ENCODE measurements at regions not wholly inside any gene's neighbourhood (a gene's known extent, or its start where the extent isn't known, plus 50 kb on each side); places are given as distances from the start of the nearest gene placed in this dataset.

GRCh38 chr12:103100257-103100831 is 142.9 kb downstream of the ASCL1 start:
- H3K4me2 ChIP-seq (ENCODE audit: low read length) = no peak overlapping the region
- H3K36me3 ChIP-seq (ENCODE audit: insufficient read depth, low read length) = no peaks in the 10 kb centered on the region
- no peaks in the 10 kb centered on the region for H4K20me1 ChIP-seq (ENCODE audit: insufficient read depth, low read length)
- no peaks in the 10 kb centered on the region for H3K4me1 ChIP-seq (ENCODE audit: insufficient read depth, low read length, poor library complexity, severe bottlenecking)
- H3K4me3 ChIP-seq (ENCODE audit: low read depth, low read length, poor library complexity, severe bottlenecking) = no peak overlapping the region
- intact Hi-C loops (cut with micrococcal nuclease; ENCODE audit: unreplicated experiment) = no loop called here
- ChIA-PET CTCF (ENCODE audit: unreplicated experiment) (no interaction called here), POLR2A (no interaction called here)
- no peak overlapping the region for H3K27ac ChIP-seq (ENCODE audit: low read depth, low read length, poor library complexity, severe bottlenecking)
- no peak for DNase-seq (ENCODE audit: low spot score)
- H3K79me2 ChIP-seq (ENCODE audit: insufficient read depth, low read depth, low read length) = no peaks in the 10 kb centered on the region
- BruUV-seq (replicated peaks) = no TSS peak
- H2AFZ ChIP-seq (ENCODE audit: low read length) = no peak overlapping the region
- no peaks in the 10 kb centered on the region for H3K9me3 ChIP-seq (ENCODE audit: low read length)
- H3K9me2 ChIP-seq (ENCODE audit: insufficient read depth, low read length) = no peaks in the 10 kb centered on the region
- TF ChIP-seq EZH2phosphoT487 (IDR thresholded peaks at IDR 0.05; ENCODE audit: borderline replicate concordance, low read depth, low read length) = no peak
- TF ChIP-seq, protein P1, sequence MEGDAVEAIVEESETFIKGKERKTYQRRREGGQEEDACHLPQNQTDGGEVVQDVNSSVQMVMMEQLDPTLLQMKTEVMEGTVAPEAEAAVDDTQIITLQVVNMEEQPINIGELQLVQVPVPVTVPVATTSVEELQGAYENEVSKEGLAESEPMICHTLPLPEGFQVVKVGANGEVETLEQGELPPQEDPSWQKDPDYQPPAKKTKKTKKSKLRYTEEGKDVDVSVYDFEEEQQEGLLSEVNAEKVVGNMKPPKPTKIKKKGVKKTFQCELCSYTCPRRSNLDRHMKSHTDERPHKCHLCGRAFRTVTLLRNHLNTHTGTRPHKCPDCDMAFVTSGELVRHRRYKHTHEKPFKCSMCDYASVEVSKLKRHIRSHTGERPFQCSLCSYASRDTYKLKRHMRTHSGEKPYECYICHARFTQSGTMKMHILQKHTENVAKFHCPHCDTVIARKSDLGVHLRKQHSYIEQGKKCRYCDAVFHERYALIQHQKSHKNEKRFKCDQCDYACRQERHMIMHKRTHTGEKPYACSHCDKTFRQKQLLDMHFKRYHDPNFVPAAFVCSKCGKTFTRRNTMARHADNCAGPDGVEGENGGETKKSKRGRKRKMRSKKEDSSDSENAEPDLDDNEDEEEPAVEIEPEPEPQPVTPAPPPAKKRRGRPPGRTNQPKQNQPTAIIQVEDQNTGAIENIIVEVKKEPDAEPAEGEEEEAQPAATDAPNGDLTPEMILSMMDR (conservative IDR thresholded peaks at IDR 0.05; ENCODE audit: low read length) = no peak

DNA sequence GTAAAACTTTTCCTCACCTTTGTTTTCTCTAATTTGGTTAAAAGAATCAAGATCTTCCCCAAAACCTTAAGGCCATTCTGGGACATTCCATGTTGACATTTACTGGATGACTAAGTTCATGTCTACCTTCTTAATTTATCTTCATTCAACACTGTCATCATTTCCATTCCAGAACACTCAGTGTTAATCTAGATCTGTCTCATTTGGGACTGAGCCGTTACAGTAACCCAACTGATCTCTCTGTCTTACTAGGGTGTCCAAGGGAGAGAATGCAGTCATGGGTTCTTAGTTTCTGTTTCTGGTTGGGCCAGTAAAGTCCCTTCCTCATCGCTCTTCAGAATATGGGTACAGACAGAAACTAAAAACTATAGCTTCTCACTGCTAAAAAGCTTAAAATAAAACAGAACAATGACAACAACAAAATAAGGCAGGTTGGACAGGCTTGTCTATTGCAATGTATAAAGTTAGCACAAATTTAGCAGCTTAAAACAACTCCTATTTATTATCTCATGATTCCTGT is 144.8 kb downstream of the ASCL1 start:
- Histone ChIP-seq H3K9me3 (ENCODE audit: low read length) (no peaks in the 10 kb centered on the region), H3K9me2 (ENCODE audit: insufficient read depth, low read length) (no peaks in the 10 kb centered on the region), H3K4me1 (ENCODE audit: insufficient read depth, low read length, poor library complexity, severe bottlenecking) (no peaks in the 10 kb centered on the region), H2AFZ (ENCODE audit: low read length) (no peak overlapping the region), H3K36me3 (ENCODE audit: insufficient read depth, low read length) (no peaks in the 10 kb centered on the region), H3K27ac (ENCODE audit: low read depth, low read length, poor library complexity, severe bottlenecking) (no peak overlapping the region), H3K4me3 (ENCODE audit: low read depth, low read length, poor library complexity, severe bottlenecking) (no peak overlapping the region), H4K20me1 (ENCODE audit: insufficient read depth, low read length) (no peaks in the 10 kb centered on the region), H3K4me2 (ENCODE audit: low read length) (no peak overlapping the region), H3K79me2 (ENCODE audit: insufficient read depth, low read depth, low read length) (no peaks in the 10 kb centered on the region)
- no peak for DNase-seq (ENCODE audit: low spot score)
- ChIA-PET POLR2A (no interaction called here), CTCF (ENCODE audit: unreplicated experiment) (no interaction called here)
- no TSS peak for BruUV-seq (replicated peaks)
- no peak for TF ChIP-seq EZH2phosphoT487 (IDR thresholded peaks at IDR 0.05; ENCODE audit: borderline replicate concordance, low read depth, low read length)
- TF ChIP-seq, protein P1 (conservative IDR thresholded peaks at IDR 0.05; ENCODE audit: low read length) = no peak
- intact Hi-C loops (cut with micrococcal nuclease; ENCODE audit: unreplicated experiment) = no loop called here

DNA sequence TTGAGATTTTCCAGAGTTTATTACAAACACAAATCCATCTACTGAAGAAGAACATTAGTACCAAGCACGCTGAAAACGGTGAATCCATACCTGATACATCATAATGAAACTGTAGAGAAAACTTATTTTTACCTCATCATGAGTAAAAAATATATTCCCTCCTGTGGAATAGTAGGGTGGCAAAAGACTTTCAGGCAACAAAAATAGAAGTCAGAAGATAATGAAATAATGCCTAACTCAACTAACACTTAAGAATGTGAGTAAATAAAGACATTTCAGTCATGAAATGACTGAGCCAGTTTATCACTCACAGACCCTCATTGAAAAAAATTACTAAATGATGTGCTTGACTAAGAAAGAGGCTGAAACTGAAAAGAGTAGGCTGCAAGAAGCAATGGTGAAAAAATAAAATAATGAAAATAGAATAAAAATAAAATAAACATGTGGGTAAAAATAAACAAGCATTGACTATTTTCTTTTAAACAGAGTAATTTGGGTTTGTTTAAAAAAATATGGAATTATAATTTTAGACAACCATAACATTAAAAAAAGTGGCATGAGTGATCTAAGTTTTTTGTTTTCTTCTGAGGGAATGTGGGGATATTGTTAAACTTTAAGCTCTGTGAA is 148.6 kb downstream of the ASCL1 start:
- intact Hi-C loops (cut with micrococcal nuclease; ENCODE audit: unreplicated experiment) = no loop called here
- no TSS peak for BruUV-seq (replicated peaks)
- no peak for DNase-seq (ENCODE audit: low spot score)
- no peaks in the 10 kb centered on the region for H3K9me2 ChIP-seq (ENCODE audit: insufficient read depth, low read length)
- H3K4me3 ChIP-seq (ENCODE audit: low read depth, low read length, poor library complexity, severe bottlenecking) = no peak overlapping the region
- H3K4me1 ChIP-seq (ENCODE audit: insufficient read depth, low read length, poor library complexity, severe bottlenecking) = no peaks in the 10 kb centered on the region
- no peak overlapping the region for H3K4me2 ChIP-seq (ENCODE audit: low read length)
- TF ChIP-seq, protein P1 (conservative IDR thresholded peaks at IDR 0.05; ENCODE audit: low read length) = no peak
- no peak for TF ChIP-seq EZH2phosphoT487 (IDR thresholded peaks at IDR 0.05; ENCODE audit: borderline replicate concordance, low read depth, low read length)
- H3K27ac ChIP-seq (ENCODE audit: low read depth, low read length, poor library complexity, severe bottlenecking) = no peak overlapping the region
- ChIA-PET CTCF (ENCODE audit: unreplicated experiment) (no interaction called here), POLR2A (no interaction called here)
- H4K20me1 ChIP-seq (ENCODE audit: insufficient read depth, low read length) = no peaks in the 10 kb centered on the region
- H3K79me2 ChIP-seq (ENCODE audit: insufficient read depth, low read depth, low read length) = no peaks in the 10 kb centered on the region
- no peaks in the 10 kb centered on the region for H3K36me3 ChIP-seq (ENCODE audit: insufficient read depth, low read length)
- H3K9me3 ChIP-seq (ENCODE audit: low read length) = no peaks in the 10 kb centered on the region
- H2AFZ ChIP-seq (ENCODE audit: low read length) = no peak overlapping the region

Data from OCI-LY7 (cell line).